Thymus (tissue), 11 donors: ENCODE measurements at regions not wholly inside any gene's neighbourhood (a gene's known extent, or its start where the extent isn't known, plus 50 kb on each side); places are given as distances from the start of the nearest gene placed in this dataset.
"Not testable (repeated sequence)": the region's sequence is repeated elsewhere in the genome, so short reads cannot be mapped to it uniquely, and the experiment has no call there.

Source experiments
- DNase-seq, 9 donors: peaks; one replicate each; pipeline ENCODE4 v3.0.0-alpha.2; 2013; ENCODE audit warnings: low spot score in 9 of 9, low read depth in 6 of 9, missing footprints in 1 of 9
- H3K27ac ChIP-seq, 2 donors: one replicate each; pipeline ENCODE4 v1.5.1; 2013; ENCODE audit warnings: control low read depth in 1 of 2, low read depth in 1 of 2, low read length in 1 of 2, mild to moderate bottlenecking in 1 of 2, moderate library complexity in 1 of 2
- H3K27me3 ChIP-seq, 2 donors: one replicate each; pipeline ENCODE4 v1.5.1; 2013; ENCODE audit warnings: low read length in 1 of 2; ENCODE audit not compliant: control insufficient read depth in 2 of 2, insufficient read depth in 1 of 2
- H3K36me3 ChIP-seq, 2 donors: one replicate each; pipeline ENCODE4 v1.5.1; 2013; ENCODE audit warnings: low read length in 1 of 2, mild to moderate bottlenecking in 1 of 2, moderate library complexity in 1 of 2; ENCODE audit not compliant: control insufficient read depth in 2 of 2, insufficient read depth in 2 of 2
- H3K4me1 ChIP-seq, 2 donors: one replicate each; pipeline ENCODE4 v1.5.1; 2013; ENCODE audit warnings: low read length in 2 of 2; ENCODE audit not compliant: control insufficient read depth in 2 of 2, insufficient read depth in 2 of 2
- H3K4me3 ChIP-seq, 2 donors: one replicate each; pipeline ENCODE4 v1.5.1; 2013; ENCODE audit warnings: low read length in 2 of 2, control low read depth in 1 of 2, mild to moderate bottlenecking in 1 of 2
- H3K9me3 ChIP-seq, 2 donors: one replicate each; pipeline ENCODE4 v1.5.1; 2013; ENCODE audit warnings: low read length in 1 of 2, mild to moderate bottlenecking in 1 of 2; ENCODE audit not compliant: control insufficient read depth in 2 of 2, insufficient read depth in 1 of 2
- WGBS: extraction: QIAGEN DNeasy Blood & Tissue Kit; methylation state at CpG from one replicate; pipeline ENCODE4 v1.1.7; 2013; 5-methylcytosine and 5-hydroxymethylcytosine counted together
- donor health status: healthy.

GRCh38 chr4:52472444-52472843, 186.7 kb downstream of the USP46 start:
- Histone ChIP-seq H3K27ac (no peak overlapping the region), H3K4me1 (no peaks in the 10 kb centered on the region), H3K4me3 (no peak overlapping the region), H3K9me3 (no peaks in the 10 kb centered on the region), H3K27me3 (no peaks in the 10 kb centered on the region), H3K36me3 (no peaks in the 10 kb centered on the region)
- no peak for DNase-seq
- WGBS, result 95% methylated on average over 1 of the region's 1 CpG

GRCh38 chr4:52477191-52477780, 181.8 kb downstream of the USP46 start:
- Histone ChIP-seq H3K27me3 (no peaks in the 10 kb centered on the region), H3K9me3 (no peaks in the 10 kb centered on the region), H3K4me3 (no peak overlapping the region), H3K4me1 (no peaks in the 10 kb centered on the region), H3K36me3 (no peaks in the 10 kb centered on the region), H3K27ac (no peak overlapping the region)
- DNase-seq, result no peak
- WGBS, result 98% methylated on average over 3 of the region's 3 CpGs

- no peak overlapping the region for H3K27ac ChIP-seq
- DNase-seq, result no peak
Observed at GRCh38 chr4:52483186-52483890, 175.8 kb downstream of the USP46 start.

GRCh38 chr4:52507774-52508173, 151.3 kb downstream of the USP46 start:
- Histone ChIP-seq H3K27ac (no peak overlapping the region), H3K36me3 (no peaks in the 10 kb centered on the region), H3K4me3 (no peak overlapping the region), H3K9me3 (no peaks in the 10 kb centered on the region), H3K27me3 (no peaks in the 10 kb centered on the region), H3K4me1 (no peaks in the 10 kb centered on the region)
- no peak for DNase-seq
- 90% methylated on average over 1 of the region's 1 CpG for WGBS

More at GRCh38 chr4:52483186-52483890, 175.8 kb downstream of the USP46 start:
- H3K4me1 ChIP-seq, result no peaks in the 10 kb centered on the region
- H3K4me3 ChIP-seq, result no peak overlapping the region
- 50% methylated on average over 2 of the region's 2 CpGs for WGBS
- H3K36me3 ChIP-seq, result no peaks in the 10 kb centered on the region
- no peaks in the 10 kb centered on the region for H3K27me3 ChIP-seq
- H3K9me3 ChIP-seq, result no peaks in the 10 kb centered on the region

GRCh38 chr4:52510939-52511565, 148.0 kb downstream of the USP46 start:
- H3K4me1 ChIP-seq, result no peaks in the 10 kb centered on the region
- no peak overlapping the region for H3K27ac ChIP-seq
- H3K4me3 ChIP-seq, result no peak overlapping the region
- H3K36me3 ChIP-seq, result no peaks in the 10 kb centered on the region
- no peaks in the 10 kb centered on the region for H3K27me3 ChIP-seq
- no peaks in the 10 kb centered on the region for H3K9me3 ChIP-seq
- DNase-seq, result no peak
- WGBS, result 92% methylated on average over 3 of the region's 3 CpGs

GRCh38 chr4:52511825-52512224, 147.3 kb downstream of the USP46 start:
- Histone ChIP-seq H3K4me3 (no peak overlapping the region), H3K9me3 (no peaks in the 10 kb centered on the region), H3K36me3 (no peaks in the 10 kb centered on the region), H3K27ac (no peak overlapping the region), H3K27me3 (no peaks in the 10 kb centered on the region), H3K4me1 (no peaks in the 10 kb centered on the region)
- DNase-seq, result no peak
- WGBS, result 82% methylated on average over 2 of the region's 2 CpGs

- Histone ChIP-seq H3K36me3 (no peaks in the 10 kb centered on the region), H3K27me3 (no peaks in the 10 kb centered on the region), H3K4me3 (no peak overlapping the region), H3K4me1 (no peaks in the 10 kb centered on the region), H3K9me3 (no peaks in the 10 kb centered on the region), H3K27ac (no peak overlapping the region)
- DNase-seq, result no peak
- 86% methylated on average over 2 of the region's 2 CpGs for WGBS
Observed at GRCh38 chr4:52512291-52512690, 146.8 kb downstream of the USP46 start.

- H3K27ac ChIP-seq, H3K4me3 ChIP-seq, DNase-seq, H3K9me3 ChIP-seq, H3K36me3 ChIP-seq, H3K4me1 ChIP-seq, H3K27me3 ChIP-seq: not testable (repeated sequence)
- WGBS, result 91% methylated on average over 6 of the region's 6 CpGs
Observed at GRCh38 chr4:52522093-52522492, 137.0 kb downstream of the USP46 start.

GRCh38 chr4:52529983-52530382, 129.1 kb downstream of the USP46 start:
- DNase-seq, result no peak
- Histone ChIP-seq H3K4me1 (no peaks in the 10 kb centered on the region), H3K27me3 (no peaks in the 10 kb centered on the region), H3K36me3 (no peaks in the 10 kb centered on the region), H3K27ac (no peak overlapping the region), H3K9me3 (no peaks in the 10 kb centered on the region), H3K4me3 (no peak overlapping the region)
- 94% methylated on average over 2 of the region's 2 CpGs for WGBS
